ENCODE measurements at regions not wholly inside any gene's neighbourhood (a gene's known extent, or its start where the extent isn't known, plus 50 kb on each side); places are given as distances from the start of the nearest gene placed in this dataset.

- H2AFZ ChIP-seq (ENCODE audit: low read depth, low read length) = no peak overlapping the region
- no peaks in the 10 kb centered on the region for H3K4me1 ChIP-seq (ENCODE audit: control insufficient read depth, extremely low read depth, insufficient read depth, low read length)
- H3K27ac ChIP-seq (ENCODE audit: insufficient read depth, low read depth, low read length) = no peak overlapping the region
- no peak overlapping the region for H3K4me2 ChIP-seq (ENCODE audit: insufficient read depth, low read length)
- no peaks in the 10 kb centered on the region for H3K79me2 ChIP-seq (ENCODE audit: control insufficient read depth, insufficient read depth, low read length)
- no peaks in the 10 kb centered on the region for H3K27me3 ChIP-seq (ENCODE audit: control insufficient read depth in 2 of 2, insufficient read depth in 2 of 2, low read length in 2 of 2)
- no TSS peak for BruUV-seq (replicated peaks)
- H3K9ac ChIP-seq (replicated peaks; ENCODE audit: extremely low read depth, insufficient read depth, low read length) = no peak overlapping the region
- FAIRE-seq (no peak), DNase-seq (ENCODE audit: low read depth, low spot score) (no peak)
- H3K9me3 ChIP-seq (replicated peaks; ENCODE audit: control insufficient read depth, insufficient read depth, low read length) = no peaks in the 10 kb centered on the region
- H4K20me1 ChIP-seq (replicated peaks; ENCODE audit: control insufficient read depth, extremely low read depth, insufficient read depth, low read length) = no peaks in the 10 kb centered on the region
- ChIA-PET POLR2A (interaction anchor here (0.7 kb wide), 1 partner anchor 194 kb away, joined by 4 read pairs; no protein-coding TSS in a partner anchor), CTCF (no interaction called here)
- H3K4me3 ChIP-seq (replicated peaks in 1 of 3; ENCODE audit: insufficient read depth in 1 of 3, low read depth in 1 of 3, low read length in 3 of 3) = no peak overlapping the region
- H3K36me3 ChIP-seq (ENCODE audit: control insufficient read depth in 2 of 2, extremely low read depth in 1 of 2, insufficient read depth in 2 of 2, low read length in 2 of 2) = no peaks in the 10 kb centered on the region
- no peaks in the 10 kb centered on the region for H3K9me1 ChIP-seq (replicated peaks; ENCODE audit: control insufficient read depth, extremely low read depth, insufficient read depth, low read length)
- intact Hi-C loops (cut with micrococcal nuclease) = no loop called here
- dilution Hi-C loops (cut with MboI; ENCODE audit: extremely low pct_ligation_motif_present, low sequenced_read_pairs) = no loop called here
- TF ChIP-seq JUN (IDR thresholded peaks at IDR 0.05; ENCODE audit: borderline replicate concordance, insufficient read depth, insufficient read length, low read depth) (no peak), FOS (IDR thresholded peaks at IDR 0.05; ENCODE audit: borderline replicate concordance, insufficient read depth, low read length) (no peak), MYC (IDR thresholded peaks at IDR 0.05; ENCODE audit: low read depth, low read length) (no peak), MAX (IDR thresholded peaks at IDR 0.05; ENCODE audit: insufficient read depth, insufficient read length) (no peak), POLR2A (IDR thresholded peaks at IDR 0.05; ENCODE audit: low read depth, low read length) (no peak), EZH2 (IDR thresholded peaks at IDR 0.05; ENCODE audit: borderline replicate concordance, low read depth, low read length, severe bottlenecking) (no peak), GATA2 (IDR thresholded peaks at IDR 0.05; ENCODE audit: insufficient read depth, insufficient read length, low read depth, low read length) (no peak), CTCF (IDR thresholded peaks at IDR 0.05; ENCODE audit: extremely low read depth in 1 of 2, insufficient read depth in 1 of 2, low read depth in 1 of 2, low read length in 2 of 2) (no peak), POLR2AphosphoS5 (IDR thresholded peaks at IDR 0.05; ENCODE audit: insufficient read depth, low read depth, low read length) (no peak)
These were observed 54.7 kb upstream of the RND3 start for GRCh38 chr2:150542172-150542571.

Measured in endothelial cell of umbilical vein (primary cell).